ENCODE measurements at regions not wholly inside any gene's neighbourhood (a gene's known extent, or its start where the extent isn't known, plus 50 kb on each side); places are given as distances from the start of the nearest gene placed in this dataset.
A peak's percentile ranks its signal among the peaks of the same experiment; 100 is the strongest.

DNA sequence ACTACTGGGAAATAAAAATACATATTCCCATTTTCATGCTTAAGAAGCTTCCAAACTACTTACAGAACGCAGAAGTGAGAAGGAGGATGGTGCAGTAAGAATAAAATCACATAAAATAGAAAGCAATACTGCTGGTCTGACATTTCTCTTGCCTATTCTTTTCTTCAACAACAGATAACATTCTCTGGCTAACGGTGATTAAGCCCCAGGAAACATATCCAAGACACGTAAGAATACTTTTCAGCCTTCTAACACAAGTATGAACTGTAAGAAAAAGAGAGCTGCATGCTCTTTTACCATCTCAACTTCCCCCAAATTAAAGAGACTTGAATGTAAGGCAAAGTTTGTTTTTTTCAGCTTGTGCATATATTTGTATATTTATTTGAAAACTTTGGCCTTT is 156.1 kb upstream of the TARS1 start:
- DNase-seq (ENCODE audit: low read depth), result no peak
- H3K4me3 ChIP-seq (ENCODE audit: low read length), result no peak overlapping the region
- TF ChIP-seq, protein P1, sequence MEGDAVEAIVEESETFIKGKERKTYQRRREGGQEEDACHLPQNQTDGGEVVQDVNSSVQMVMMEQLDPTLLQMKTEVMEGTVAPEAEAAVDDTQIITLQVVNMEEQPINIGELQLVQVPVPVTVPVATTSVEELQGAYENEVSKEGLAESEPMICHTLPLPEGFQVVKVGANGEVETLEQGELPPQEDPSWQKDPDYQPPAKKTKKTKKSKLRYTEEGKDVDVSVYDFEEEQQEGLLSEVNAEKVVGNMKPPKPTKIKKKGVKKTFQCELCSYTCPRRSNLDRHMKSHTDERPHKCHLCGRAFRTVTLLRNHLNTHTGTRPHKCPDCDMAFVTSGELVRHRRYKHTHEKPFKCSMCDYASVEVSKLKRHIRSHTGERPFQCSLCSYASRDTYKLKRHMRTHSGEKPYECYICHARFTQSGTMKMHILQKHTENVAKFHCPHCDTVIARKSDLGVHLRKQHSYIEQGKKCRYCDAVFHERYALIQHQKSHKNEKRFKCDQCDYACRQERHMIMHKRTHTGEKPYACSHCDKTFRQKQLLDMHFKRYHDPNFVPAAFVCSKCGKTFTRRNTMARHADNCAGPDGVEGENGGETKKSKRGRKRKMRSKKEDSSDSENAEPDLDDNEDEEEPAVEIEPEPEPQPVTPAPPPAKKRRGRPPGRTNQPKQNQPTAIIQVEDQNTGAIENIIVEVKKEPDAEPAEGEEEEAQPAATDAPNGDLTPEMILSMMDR (IDR thresholded peaks at IDR 0.05; ENCODE audit: insufficient read depth, low read depth, low read length, missing control alignments), result no peak

DNA sequence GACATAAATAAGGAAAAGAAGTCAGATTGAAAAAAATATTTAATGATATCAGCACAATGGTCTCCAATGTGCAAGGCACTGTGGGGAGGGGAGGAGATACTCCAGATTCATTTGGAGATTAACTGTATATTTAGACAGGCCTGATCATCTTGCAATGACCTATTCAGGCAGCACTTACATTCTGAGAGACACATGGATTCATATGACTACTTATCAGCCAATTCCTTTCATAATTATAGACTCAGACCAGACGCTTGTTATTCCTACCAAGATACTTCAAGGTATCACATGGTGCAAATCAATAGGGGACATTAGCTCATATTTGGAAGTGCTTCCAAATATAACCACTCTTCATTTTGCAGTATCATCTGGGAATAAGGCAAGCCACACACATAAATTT is 153.5 kb upstream of the TARS1 start:
- TF ChIP-seq, protein P1 (IDR thresholded peaks at IDR 0.05; ENCODE audit: insufficient read depth, low read depth, low read length, missing control alignments), result no peak
- DNase-seq (ENCODE audit: low read depth), result no peak
- H3K4me3 ChIP-seq (ENCODE audit: low read length), result no peak overlapping the region

DNA sequence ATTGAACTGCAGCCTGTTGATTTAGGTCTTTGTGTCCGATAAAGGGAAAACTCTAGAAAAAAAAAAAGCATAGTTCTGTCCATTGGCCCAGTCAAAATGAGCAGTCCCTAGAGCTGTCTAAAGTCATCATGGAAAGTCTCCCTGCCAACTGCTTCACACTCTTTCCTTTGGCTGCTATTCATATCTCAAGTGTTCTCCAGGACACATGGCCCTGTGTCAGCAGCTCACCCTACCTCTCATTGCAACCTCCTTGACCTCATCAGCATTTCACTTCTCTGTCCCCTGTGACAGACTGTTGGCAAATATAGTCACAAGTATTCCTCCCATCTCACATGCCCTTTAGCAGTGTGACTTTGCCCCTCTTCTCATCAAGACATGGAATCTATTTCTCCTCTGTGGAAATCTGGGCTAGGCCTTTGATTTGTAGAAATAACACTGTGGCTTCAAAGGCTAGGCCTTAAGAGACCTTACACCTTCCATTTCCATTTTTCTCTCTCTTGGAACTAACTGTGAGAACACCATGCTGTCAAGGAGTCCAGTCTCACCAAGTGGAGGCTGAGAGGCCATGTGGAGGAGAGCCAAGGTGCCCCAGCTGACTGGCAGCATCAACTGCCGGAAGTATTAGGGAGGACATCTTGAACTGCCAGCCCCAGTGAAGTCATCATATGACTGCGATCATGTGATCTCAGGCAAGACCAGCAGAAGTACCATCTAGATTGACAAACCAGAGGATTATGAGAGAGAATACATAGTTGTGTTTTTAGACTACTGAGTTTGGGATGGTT is 149.4 kb upstream of the TARS1 start:
- TF ChIP-seq, protein P1 (IDR thresholded peaks at IDR 0.05; ENCODE audit: insufficient read depth, low read depth, low read length, missing control alignments), result no peak
- DNase-seq (ENCODE audit: low read depth), result no peak
- H3K4me3 ChIP-seq (ENCODE audit: low read length), result no peak overlapping the region

DNA sequence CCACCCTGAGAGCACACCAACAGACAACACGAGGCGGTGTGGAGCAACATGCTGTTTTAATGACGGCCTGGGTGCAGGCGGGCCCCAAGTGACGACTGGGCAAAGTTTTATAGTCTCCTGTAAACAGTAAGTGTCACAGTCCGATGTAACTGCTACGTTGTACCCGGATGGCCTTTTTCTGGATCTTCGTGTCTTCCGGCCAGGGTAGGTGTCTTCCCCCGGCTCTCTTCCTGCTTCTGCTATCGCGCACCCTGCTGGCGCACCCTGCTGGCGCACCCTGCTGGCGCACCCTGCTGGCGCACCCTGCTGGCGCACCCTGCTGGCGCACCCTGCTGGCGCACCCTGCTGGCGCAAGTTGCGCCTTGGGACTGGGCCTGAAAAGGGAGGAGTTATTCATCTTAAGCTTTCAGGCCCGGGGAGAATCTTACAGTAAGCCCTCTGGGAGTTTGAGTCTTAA is 143.0 kb upstream of the TARS1 start:
- TF ChIP-seq, protein P1 (IDR thresholded peaks at IDR 0.05; ENCODE audit: insufficient read depth, low read depth, low read length, missing control alignments), result no peak
- no peak overlapping the region for H3K4me3 ChIP-seq (ENCODE audit: low read length)
- no peak for DNase-seq (ENCODE audit: low read depth)

DNA sequence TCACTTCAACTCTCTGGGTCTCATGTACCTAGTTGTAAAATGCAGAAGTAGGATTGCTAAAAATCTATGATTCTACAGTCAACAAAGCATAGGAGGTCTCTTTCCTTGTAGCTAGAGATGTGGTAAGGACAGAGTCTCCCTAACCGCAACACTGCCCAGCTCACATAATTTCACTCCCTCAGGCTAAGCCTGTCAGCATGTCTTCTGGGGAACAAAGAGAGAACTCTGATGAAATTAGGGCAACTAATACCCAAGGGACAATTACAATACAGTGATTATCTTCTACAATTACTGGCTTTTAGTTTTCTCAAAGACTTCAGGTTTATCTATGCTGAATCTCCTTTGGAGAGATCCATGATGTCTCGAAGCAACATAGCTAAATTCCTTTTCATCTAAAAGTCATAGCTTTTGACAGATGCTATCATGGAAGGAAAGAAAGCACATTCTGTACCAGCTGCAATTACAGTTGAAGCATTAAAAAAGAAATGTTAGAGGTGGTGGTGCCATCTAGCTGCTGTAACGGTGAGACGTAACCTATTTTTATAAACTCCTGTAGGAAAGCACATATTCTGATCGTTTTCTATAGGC is 141.1 kb upstream of the TARS1 start:
- peak; percentile 83 for DNase-seq (ENCODE audit: low read depth)
- H3K4me3 ChIP-seq (ENCODE audit: low read length), result no peak overlapping the region
- TF ChIP-seq, protein P1 (IDR thresholded peaks at IDR 0.05; ENCODE audit: insufficient read depth, low read depth, low read length, missing control alignments), result peak; percentile 53

DNA sequence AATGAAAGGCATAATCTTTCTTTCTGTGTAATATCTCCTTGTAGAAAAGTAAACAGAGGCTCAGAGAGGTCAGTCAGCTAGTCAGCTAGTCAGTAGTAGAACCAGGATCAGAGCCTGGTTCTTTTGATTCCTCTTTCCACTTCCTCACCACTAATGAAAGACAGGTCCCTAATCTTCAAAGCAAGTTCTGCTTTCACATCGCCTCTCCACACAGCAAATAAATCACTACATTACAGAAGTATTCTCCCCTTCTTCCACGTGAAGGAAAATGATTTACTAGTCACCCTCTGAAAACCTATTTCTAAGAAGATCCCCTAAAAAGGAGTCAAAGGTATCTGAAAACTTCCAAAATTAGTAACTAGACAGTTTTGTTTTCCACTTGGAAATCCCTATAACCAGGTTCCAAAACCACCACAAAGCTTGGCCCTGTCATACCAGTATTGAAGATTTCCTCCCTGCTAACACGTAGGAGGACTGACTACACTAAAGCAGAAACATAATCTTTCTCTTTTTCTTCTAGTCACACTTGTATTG is 140.5 kb upstream of the TARS1 start:
- H3K4me3 ChIP-seq (ENCODE audit: low read length), result no peak overlapping the region
- TF ChIP-seq, protein P1 (IDR thresholded peaks at IDR 0.05; ENCODE audit: insufficient read depth, low read depth, low read length, missing control alignments), result no peak
- no peak for DNase-seq (ENCODE audit: low read depth)

All from epithelial cell of esophagus (primary cell).